Hematopoietic multipotent progenitor cell treated with erythropoietin and hydrocortisone succinate and interleukin-3 and kit ligand, for 6 days (in vitro differentiated cells): ENCODE measurements at regions not wholly inside any gene's neighbourhood (a gene's known extent, or its start where the extent isn't known, plus 50 kb on each side); places are given as distances from the start of the nearest gene placed in this dataset.

Experiments
- DNase-seq: peaks from one replicate; pipeline ENCODE4 v3.0.0-alpha.2; 2015

DNA sequence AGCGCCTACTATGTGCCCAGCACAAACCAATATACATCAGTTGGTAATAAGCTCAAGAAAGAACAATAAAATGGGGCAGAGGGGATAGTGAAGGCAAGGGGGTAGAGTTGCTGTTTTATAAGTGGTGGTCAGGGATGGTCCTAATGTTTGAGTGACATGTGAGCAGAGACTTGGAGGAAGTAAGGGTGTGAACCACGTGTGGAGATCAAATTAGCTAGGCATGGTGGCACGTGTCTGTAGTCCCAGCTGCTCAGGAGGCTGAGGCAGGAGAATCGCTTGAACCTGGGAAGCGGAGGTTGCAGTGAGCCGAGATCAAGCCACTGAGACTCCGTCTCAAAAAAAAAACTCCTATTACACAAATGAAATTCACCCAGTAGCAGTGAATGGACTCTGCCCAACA, 56.5 kb downstream of the IRX6 start:
- DNase-seq, result no peak

DNA sequence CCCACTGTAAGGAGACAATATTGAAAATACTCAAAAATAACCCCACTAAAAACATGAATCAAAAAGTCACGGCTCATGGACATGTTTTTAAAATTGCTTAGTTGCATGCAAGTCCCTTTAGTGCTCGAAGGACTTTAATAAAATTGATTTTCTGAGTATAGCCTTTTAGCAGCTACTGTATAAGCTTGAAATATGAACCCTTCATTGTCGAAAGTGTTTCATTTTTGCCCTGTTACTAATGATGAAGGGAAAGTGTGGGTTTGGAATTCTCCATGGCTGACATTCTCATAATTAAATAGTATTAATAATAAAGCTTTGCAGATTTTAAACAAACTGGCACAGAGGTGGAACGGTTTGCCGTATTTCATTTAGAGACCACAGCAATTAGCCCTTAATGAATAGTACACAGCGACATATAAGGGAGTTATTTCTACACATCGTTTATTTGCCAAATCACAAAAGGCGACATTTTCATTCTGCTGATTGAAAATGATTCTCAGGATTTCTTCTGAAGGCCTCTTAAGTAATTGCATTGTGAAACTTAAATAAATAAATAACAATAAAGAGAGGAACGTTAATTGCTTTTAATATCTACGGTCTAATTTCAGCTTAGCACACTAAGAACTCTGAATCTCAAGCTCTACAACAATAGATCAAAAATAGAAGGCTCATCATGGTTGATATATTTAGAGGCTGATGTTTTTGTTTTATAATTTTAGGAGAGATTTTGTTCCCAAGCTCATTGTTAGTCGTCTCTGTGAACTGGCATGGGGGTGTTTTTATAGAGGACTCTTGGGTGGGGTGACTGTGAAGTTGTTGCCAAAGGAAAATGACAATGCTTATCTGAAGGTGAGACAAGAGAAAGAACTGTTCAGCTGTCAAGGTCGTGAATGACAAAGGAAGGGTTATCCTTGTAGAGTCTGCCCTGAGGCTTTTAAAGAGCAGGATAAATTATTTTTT, 60.6 kb downstream of the IRX6 start:
- DNase-seq, result no peak

DNA sequence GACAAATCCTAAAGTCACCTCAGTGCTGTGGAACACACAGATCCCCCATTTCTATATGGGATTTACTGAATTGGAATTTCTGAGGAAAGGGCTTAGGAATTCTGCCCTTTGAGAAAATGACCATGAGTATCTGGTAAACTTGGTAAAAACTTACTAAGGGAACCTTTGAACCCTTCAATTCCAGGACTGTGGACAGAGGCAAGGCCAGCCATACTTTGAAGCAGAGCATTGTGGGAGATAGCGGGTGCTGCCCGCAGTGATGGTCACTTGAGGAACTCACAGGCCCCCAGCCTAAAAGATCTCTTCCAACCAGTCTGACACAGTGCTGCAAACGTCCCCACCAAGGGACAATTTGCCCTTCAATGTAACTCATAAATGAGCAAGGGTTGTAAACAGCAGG, 61.4 kb downstream of the IRX6 start:
- DNase-seq, result no peak

DNA sequence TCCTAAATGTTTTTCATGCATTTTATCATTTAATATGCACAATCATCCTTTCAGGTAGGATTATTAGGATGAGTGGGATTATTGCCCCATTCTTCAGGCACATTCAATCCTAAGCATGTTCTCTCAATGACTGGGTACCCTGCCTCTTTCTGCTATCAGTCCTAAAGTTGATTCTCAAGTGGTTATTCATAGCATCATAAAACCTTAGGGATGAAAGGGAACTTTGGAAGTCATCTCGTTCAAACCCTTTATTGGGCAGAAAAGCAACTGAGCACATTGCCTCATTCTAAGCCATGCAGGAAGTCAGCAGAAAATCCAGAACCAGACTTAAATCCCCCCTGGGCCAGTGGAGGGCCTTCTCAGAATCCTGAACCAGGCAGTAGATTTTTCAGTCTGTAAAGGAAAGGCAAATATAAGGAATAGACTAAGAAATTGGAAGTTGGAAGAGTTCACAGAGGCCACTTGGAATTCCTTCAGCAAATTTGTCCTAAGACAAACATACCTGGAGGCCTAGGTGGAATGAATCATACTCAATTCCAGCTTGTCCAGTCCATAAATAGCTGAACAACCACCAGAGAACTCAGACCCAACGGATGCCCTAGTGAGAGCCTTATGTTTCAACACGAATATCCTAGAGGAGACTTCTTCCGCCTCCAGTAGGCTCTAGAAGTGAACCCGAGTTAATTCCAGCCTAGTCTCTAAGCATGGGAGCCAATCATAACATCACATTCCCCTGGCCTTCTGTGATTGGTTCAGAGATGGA, 62.7 kb downstream of the IRX6 start:
- no peak for DNase-seq

DNA sequence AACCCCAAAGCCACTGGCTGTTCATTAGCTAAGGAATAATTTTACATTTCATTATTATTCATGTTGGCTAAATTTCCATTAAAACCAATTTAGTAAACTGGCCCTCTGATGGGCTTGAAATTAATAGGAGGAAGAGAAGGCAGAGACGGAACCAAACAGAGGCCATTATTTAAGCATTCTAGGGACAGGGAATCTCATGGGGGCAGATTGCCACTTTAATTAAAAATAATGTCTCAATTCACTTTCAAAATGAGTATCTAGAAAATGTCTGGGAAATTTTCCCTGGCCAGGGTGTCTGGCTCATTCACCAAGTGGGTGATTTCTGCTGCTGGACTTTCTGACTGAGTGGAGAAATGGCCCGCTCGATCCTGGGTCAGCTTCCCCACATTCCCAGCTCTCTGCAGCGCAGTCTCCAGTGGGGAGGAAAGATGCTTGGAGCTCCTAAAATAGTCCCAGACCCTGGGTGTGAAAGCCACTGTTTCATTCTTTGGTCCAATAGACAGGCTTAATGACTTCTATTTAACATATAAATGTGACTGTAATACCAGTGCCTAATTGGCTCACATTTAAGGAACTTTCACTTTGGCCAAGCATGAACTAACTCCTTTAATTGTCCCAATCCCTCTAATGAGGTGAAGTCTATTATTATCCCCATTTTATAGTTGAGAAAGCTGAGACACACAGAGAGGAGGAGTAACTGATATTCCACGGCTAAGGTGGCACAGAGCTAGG, 64.3 kb downstream of the IRX6 start:
- DNase-seq, result no peak

DNA sequence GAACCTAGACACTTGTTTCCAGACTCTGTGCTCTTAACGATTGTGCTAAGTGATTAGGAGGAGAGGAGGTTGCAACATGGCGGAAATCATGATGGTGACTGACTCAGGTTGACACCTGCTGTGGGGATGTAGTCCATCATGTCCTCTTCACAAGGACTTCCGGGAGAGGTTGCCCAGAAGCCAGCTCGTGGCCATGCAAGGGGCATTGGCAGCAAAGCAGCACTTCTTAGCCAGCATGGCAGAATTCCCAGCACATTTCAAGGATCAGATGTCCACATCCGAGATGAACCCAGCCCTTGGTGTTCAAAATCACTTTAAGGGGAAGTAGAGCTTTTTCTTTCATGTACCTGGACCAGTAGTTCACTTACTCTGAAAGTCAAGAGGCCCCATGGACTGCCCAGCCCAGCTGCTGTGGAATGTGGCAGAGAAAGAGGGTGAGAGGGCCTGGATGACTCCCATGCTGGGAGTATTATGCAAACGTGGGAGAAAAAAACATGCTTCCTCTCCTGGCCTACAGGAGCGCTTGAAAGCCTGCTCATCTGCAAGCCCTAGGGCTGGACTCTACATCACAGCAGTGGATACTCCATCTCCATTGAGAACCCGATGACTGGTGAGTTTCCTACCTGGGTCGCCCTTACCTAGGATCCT, 65.5 kb downstream of the IRX6 start:
- no peak for DNase-seq

DNA sequence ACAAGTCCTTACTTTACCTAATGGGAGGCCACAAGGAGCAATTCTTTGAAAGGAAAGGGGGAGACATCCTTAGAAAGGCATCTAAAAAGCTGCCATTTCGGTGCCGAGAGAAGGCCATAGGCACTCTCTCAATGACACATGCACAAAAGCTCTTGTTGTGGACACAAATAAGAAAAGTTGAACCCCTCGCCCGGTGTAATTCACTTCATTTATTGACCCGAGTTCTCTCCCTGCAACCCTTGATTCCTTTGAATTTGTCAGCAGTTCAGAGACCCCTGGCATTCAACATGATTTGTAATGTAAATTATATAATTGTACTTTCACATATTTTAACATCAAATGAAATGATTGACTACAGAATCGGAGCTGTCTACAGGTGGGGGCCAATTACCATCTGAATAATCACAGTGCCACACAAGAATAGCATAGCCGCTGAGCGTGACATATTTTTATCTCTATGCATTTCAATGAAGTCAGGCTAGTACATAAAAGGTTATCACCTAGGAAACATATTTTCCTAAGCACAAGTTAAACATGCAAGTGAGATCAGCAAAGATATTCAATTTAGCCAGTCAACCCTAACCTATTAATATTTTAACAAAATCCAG, 66.7 kb downstream of the IRX6 start:
- no peak for DNase-seq

DNA sequence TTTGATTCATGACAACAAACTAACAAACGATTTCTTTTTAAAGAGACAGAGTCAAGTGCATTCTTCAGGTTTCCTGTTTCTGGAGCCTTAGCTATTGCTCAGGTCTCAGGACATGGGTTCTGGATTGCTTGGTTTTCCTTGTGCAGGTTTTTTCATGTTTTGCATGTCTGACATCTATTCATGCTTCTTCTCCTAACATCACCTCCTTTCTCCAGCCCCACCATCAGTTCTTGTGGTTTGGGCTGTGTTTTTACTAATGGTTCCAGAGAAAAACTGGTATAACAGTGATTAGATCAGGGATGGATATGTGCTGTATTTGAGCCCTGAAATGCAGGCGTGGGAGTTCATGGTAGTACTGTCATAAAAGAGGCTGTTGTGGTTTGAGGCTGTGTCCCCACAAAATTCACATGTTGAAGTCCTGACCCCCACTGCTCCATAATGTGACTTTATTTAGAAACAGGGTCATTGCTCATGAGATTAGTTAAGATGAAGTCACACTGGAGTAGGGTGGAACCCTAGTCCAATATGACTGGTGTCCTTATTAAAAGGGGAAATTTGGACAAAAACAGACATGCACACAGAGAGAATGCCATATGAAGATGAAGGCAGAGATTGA, 67.9 kb downstream of the IRX6 start:
- no peak for DNase-seq

DNA sequence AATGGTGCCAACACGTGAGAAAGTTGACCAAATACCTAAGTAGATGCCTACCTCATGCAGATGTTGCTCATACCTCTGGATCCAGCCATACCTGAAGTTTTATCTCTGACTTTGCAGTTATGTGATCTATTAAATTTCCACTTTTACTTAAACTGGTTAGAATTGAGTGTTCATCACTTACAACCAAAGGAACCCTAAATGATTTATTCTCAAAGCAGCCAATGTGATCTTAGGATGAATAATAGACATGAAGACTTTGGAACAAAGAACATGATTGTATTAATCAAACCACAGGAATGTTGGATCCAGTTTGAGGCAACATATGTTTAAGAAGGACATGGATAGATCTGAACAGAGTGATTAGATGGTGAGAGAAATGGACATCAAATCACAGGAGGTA, 68.7 kb downstream of the IRX6 start:
- no peak for DNase-seq

DNA sequence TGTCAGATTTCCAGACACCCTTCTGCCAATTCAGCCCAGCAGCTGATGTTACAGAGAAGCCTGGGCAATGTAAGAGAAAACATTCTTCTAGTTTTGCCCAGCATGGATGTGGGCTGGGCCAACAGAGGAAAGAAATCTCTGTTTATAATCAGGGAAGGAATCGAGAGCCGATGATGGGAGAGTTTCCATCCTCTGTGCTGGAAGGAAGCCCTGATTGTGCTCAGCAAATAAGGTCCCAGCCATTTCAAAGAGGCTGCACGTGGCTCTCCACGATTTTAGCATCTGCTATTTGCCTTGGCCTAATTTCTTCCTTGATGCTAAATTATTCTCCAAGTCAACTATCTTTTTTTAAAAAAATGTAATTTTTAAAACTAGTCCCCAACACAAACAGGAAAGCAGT, 70.0 kb downstream of the IRX6 start:
- no peak for DNase-seq

DNA sequence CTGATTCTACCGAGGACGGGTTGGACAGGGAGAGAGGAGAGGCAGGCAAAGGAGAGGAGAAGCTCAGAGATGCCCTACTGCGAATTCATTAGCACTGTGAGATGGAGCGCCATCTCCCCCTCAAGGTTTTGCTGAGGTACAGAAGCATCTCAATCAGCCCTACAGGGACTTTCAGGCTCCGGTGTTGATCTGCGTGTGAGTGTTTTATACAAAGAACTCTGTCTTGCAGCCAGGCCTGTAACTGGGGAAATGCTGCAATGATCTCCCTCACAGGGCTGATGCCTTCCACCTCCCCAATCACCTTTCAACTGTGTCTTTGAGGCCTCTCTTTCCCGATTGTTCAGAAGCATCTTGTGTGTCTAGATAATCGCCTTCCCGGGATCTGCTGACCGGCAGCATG, 74.8 kb downstream of the IRX6 start:
- no peak for DNase-seq

DNA sequence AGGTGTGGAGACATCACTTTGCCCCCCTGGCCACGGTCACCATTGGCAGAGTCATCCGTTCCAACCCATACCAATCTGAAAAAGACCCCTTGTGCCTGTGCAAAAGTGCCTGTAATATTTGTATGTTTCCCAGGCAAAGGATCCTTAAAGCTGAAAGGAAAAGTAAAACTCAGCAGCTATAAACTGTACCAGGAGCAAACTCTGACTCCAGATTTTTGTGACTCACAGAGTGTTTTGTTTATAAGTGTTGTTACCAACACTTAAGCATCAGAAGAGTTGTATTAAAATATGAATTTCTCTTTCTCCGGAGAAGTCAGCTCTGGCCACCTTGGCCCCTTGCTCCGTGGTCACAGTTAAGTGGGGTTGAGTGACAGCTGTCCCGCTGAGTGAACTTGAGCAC, 75.9 kb downstream of the IRX6 start:
- no peak for DNase-seq

DNA sequence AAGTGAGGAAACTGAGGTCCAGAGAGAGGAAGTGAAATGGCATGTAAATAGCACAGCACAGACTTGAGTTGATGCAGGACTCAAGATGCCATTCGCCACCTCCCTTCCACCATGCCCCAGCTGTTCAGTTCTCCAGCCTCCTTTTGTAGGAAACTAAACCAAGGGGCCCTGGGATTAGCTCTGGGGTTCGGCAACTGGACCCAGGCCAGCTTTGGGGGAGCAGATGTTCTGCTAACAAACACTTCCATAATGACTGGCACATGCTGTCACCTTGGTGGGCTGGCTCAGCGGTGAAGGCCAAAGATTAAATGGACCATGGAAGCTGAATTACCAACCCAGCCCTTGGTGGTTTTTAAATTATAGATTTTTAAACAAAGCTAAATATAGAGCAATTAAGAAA, 77.0 kb downstream of the IRX6 start:
- DNase-seq, result no peak

DNA sequence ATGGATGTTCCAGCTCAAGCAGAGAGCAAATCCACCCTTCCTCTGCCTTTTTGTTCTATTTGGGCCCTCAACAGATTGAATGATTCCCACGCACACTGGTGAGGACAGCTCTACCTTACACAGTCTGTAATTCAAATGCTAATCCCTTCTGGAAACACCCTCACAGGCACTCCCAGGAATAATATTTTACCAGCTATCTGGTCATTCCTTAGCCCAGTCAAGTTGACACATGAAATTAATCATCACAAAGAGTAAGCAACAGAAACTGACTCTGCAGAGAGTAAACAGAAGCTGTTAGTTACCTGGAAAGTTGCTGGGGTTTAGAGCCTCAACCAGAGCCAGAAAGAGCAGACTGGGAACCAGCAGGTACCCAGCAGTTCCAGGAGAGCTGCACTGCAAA, 75.5 kb upstream of the MMP2 start:
- DNase-seq, result no peak

DNA sequence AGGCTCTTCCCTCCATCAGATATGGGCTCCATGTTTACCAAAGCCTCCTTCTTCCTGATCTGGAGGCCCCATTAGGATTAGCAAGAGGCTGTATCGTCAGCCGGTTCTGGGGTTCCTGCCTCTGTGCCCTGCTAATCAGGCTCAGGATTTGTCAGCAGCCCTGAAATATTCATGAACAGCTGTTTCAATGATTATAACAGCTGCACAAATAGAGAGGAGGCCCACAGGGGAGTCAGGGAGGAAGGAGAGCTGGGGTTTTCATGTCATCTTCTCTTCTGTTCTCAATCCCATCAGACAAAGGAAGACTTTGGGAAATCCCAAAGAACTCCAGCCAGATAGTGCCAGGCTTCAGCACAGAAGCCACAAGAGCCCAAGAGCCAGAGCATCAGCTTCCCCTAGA, 72.3 kb upstream of the MMP2 start:
- no peak for DNase-seq

DNA sequence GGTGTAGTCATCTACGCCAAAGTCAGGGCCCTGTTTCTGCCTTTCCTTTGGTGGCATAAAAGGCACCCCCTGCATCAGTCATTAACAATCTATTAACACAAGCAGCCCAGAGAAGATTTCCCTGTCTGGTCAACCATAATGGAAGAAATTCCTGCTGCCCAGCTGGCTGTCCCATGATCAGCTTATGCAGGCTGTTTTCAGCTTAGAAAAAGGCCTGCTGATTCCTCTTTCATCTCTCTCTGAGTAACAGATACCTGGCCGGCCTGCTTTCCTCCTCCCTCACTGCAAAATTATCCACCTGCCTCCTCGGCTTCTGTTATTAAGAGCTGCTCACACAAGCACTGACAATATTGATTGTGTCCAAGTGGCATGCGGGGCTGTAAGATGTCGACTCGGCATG, 70.3 kb upstream of the MMP2 start:
- DNase-seq, result no peak

DNA sequence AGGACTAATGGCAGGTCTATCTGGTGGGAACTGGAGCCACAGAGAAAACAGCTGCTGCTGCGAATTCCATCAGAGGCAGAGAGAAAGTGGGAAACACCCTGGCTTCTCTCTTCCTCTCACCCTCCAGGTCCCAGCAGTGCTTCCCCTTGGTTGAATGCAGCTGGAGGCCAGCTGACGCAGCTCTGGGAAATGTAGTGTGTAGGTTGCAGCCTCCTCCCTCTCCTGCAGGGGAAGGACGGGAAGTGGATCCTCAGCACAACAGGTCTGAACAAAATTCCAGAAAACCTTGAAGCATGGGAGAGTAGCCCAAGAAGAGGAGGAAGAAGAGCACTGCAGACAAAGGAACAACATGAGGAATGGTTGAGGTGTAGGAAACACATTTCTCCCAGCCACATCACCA, 67.8 kb upstream of the MMP2 start:
- DNase-seq, result no peak

DNA sequence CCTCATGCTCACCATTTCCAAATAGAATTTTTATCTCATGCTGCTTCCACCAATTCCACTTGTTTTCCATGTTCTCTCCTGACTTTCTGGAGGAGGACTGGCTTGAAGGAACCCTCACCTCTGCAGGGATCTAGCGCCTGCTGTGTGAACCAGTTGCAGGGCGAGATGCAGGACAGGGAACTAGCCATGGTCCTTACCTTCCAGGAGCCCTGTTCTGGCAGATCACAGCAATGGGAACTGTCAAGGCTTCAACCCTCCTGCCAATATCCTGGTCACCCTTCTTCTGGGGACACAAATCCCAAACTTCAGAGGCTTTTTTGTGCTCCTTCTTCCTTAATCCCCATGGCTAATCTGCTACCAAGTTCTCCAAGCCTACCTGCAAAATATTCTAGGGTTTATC, 60.4 kb upstream of the MMP2 start:
- DNase-seq, result peak; percentile 22

DNA sequence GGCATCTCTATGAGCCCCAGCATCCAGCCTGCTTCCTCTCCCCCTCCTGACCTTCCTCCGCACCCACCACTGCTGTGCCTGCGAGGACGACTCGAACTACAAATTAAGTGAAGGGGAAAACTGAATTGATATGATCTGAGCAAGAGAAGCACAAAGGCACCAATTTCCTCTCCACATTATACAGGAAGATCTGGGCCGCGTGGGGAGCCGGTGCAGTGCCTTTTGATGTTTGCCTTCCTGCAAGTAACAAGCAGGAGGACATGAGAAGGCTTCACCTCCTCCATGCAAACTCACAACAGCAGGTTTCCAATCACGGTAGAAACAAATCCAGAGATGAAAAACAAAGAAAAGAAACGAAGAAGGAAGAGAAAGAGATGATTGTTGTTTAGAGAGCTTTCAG, 57.8 kb upstream of the MMP2 start:
- no peak for DNase-seq

DNA sequence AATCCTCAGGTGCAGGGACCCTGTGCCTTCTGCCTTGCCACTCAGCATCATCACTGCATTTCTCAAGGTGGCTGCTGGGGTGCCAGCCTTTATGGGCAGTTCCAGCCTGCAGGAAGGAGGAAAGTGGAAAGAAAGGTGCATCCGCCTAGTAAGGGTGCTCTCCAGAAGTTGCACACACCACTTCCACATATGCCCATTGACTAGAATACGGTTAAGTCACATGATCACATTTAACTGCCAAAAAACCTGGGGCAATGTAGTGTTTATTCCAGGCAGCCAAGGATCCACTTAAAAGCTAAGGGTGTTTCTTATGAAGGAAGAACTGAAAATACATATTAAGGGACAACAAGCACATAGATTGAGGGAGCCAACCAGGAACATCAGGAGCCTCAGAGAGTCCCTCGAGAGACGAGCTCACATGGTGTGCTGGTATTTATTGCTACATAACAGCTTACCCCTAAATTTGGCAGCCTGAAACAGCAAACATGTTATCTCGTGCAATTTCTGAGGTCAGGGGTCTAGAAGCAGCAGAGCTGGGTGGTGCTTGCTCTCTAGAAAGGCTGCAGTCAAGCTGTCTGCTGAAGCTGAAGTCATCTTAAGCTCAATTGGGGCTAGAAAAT, 52.0 kb upstream of the MMP2 start:
- DNase-seq, result no peak
